Suprapubic skin (tissue), 3 donors: ENCODE measurements at regions not wholly inside any gene's neighbourhood (a gene's known extent, or its start where the extent isn't known, plus 50 kb on each side); places are given as distances from the start of the nearest gene placed in this dataset.

Source experiments
- CTCF ChIP-seq, 2 donors: fragments of 200-600 bp in 1 of 2; fragments of 450-650 bp in 1 of 2; sonication (generic) in 1 of 2; IDR thresholded peaks; one replicate each; pipeline ENCODE4 v1.5.1; 2016 to 2019; ENCODE audit warnings: antibody characterized with exemption in 2 of 2, mild to moderate bottlenecking in 1 of 2, moderate library complexity in 1 of 2
- POLR2A ChIP-seq, 2 donors: fragments of 450-650 bp; IDR thresholded peaks; one replicate each; pipeline ENCODE4 v1.6.1; 2017; ENCODE audit warnings: antibody characterized with exemption in 2 of 2, mild to moderate bottlenecking in 2 of 2, moderate library complexity in 2 of 2

DNA sequence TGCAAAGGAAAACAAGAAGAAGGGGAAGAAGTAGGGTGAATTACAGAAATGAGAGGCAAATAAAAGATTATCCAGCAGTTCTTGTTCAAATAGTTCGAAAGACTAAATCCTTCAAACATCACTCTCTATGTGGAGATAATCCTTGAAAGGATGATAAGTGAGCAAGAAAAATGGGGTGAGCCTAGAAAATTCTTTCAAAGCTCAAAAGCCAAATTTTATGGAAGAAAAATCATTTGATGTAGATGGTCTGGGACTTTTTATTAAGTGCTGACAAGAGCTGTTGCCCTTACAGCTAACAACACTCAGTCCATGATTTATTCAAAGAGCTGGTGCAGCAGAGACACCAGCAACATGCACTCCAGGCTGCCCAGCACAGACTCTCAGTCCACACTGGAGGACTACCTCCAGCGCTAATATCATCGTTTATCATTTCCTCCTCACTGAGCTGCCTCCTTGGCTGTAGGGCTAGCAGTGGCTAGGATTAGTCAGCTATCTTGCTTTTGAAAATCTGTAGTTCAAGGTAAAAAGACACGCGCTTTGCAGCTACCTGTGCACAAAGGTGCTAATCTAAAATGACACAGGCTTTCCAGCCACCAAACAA lies 264.8 kb upstream of the KIF2A start:
- TF ChIP-seq POLR2A (IDR thresholded peaks at IDR 0.05) (no peak), CTCF (IDR thresholded peaks at IDR 0.05) (no peak)
